Left hindlimb (tissue), 1 donor: ENCODE measurements at regions not wholly inside any gene's neighbourhood (a gene's known extent, or its start where the extent isn't known, plus 50 kb on each side); places are given as distances from the start of the nearest gene placed in this dataset.
"Not testable (repeated sequence)": the region's sequence is repeated elsewhere in the genome, so short reads cannot be mapped to it uniquely, and the experiment has no call there.

Experiments used
- DNase-seq: peaks from one replicate; pipeline ENCODE4 v3.0.0-alpha.2; 2018

- DNase-seq, result no peak
Observed at GRCh38 chr6:33892581-33893346, 89.0 kb upstream of the MLN start.

GRCh38 chr6:33888664-33889200, 84.9 kb upstream of the MLN start:
- no peak for DNase-seq

GRCh38 chr6:33888183-33888582, 84.4 kb upstream of the MLN start:
- no peak for DNase-seq

- no peak for DNase-seq
Observed at GRCh38 chr6:33886673-33887144, 82.9 kb upstream of the MLN start.

GRCh38 chr6:33885132-33886057, 81.6 kb upstream of the MLN start:
- DNase-seq, result no peak

- not testable (repeated sequence) for DNase-seq
Observed at GRCh38 chr6:33883621-33884020, 79.8 kb upstream of the MLN start.

GRCh38 chr6:33882154-33882553, 78.4 kb upstream of the MLN start:
- DNase-seq, result peak; percentile 50

GRCh38 chr6:33880766-33881165, 77.0 kb upstream of the MLN start:
- no peak for DNase-seq

GRCh38 chr6:33880104-33880678, 76.4 kb upstream of the MLN start:
- DNase-seq, result no peak

- no peak for DNase-seq
Observed at GRCh38 chr6:33878562-33878961, 74.8 kb upstream of the MLN start.

GRCh38 chr6:33877982-33878535, 74.3 kb upstream of the MLN start:
- DNase-seq, result no peak

- no peak for DNase-seq
Observed at GRCh38 chr6:33875696-33876095, 71.9 kb upstream of the MLN start.

- no peak for DNase-seq
Observed at GRCh38 chr6:33875141-33875581, 71.4 kb upstream of the MLN start.

- no peak for DNase-seq
Observed at GRCh38 chr6:33874136-33874760, 70.4 kb upstream of the MLN start.

GRCh38 chr6:33872761-33873160, 69.0 kb upstream of the MLN start:
- DNase-seq, result no peak

GRCh38 chr6:33869826-33870423, 66.1 kb upstream of the MLN start:
- DNase-seq, result no peak

GRCh38 chr6:33869121-33869520, 65.3 kb upstream of the MLN start:
- no peak for DNase-seq

- DNase-seq, result no peak
Observed at GRCh38 chr6:33868141-33868540, 64.3 kb upstream of the MLN start.

GRCh38 chr6:33865478-33866077, 61.8 kb upstream of the MLN start:
- DNase-seq, result no peak

GRCh38 chr6:33863723-33864440, 60.1 kb upstream of the MLN start:
- DNase-seq, result no peak

- DNase-seq, result no peak
Observed at GRCh38 chr6:33863084-33863483, 59.3 kb upstream of the MLN start.
